ENCODE measurements at regions not wholly inside any gene's neighbourhood (a gene's known extent, or its start where the extent isn't known, plus 50 kb on each side); places are given as distances from the start of the nearest gene placed in this dataset.

DNA sequence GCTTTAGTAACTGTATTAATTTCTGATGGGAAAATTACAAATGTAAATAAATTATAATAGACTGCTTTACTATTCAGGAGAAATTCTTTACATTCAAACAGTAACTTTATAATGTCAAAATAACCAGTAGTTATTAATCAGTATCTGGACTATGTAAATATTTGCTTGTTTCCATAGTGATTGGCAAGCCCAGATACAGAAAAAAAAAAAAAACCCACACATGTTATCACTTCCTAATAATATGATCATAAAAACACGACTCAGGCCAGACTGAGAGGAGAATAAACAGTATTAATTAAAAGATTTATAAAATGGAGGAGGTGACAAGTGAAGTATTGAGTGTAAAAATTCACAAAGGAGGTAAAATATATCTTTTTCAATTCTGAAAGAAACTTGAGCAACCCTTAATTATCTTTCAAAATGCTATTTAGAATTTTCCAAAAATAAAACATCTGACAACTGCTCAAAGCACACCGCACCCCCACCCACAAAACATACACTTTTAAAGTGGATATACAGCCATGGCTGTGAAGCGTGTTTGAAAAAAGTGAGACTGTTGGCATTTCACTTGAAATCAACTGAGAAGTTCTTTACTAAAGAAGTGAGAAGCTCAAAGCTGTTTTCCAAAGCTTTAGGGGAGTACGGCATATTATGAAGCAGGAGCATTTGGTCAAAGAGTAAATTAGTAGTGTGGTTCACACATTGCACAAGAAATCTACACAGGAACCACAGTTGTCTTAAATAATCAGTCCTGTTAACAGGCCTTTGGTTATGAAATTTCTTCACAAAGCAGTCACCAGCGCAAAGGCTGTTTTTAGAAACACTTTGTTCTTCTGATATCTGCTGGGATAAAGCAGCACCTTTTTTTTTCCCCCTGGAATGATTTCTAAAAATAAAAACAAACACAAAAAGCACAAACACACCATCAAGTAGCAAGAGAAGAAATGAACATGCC, 475.8 kb downstream of the TXNL1 start:
- no peaks in the 10 kb centered on the region for H3K36me3 ChIP-seq (ENCODE audit: insufficient read depth, low read length)
- H3K9me3 ChIP-seq (ENCODE audit: low read depth, low read length): no peaks in the 10 kb centered on the region
- H3K27ac ChIP-seq: no peak overlapping the region
- no peak overlapping the region for H3K4me3 ChIP-seq
- DNase-seq (ENCODE audit: low read depth, low spot score): no peak
- no peak overlapping the region for H3K9ac ChIP-seq (ENCODE audit: insufficient read length)
- TF ChIP-seq POLR2AphosphoS5 (IDR thresholded peaks at IDR 0.05; ENCODE audit: borderline replicate concordance, low read depth, low read length) (no peak), FOXP2 (optimal IDR thresholded peaks at IDR 0.05; ENCODE audit: control extremely low read depth, extremely low read length, insufficient read depth) (no peak), EZH2 (IDR thresholded peaks at IDR 0.05) (no peak)

DNA sequence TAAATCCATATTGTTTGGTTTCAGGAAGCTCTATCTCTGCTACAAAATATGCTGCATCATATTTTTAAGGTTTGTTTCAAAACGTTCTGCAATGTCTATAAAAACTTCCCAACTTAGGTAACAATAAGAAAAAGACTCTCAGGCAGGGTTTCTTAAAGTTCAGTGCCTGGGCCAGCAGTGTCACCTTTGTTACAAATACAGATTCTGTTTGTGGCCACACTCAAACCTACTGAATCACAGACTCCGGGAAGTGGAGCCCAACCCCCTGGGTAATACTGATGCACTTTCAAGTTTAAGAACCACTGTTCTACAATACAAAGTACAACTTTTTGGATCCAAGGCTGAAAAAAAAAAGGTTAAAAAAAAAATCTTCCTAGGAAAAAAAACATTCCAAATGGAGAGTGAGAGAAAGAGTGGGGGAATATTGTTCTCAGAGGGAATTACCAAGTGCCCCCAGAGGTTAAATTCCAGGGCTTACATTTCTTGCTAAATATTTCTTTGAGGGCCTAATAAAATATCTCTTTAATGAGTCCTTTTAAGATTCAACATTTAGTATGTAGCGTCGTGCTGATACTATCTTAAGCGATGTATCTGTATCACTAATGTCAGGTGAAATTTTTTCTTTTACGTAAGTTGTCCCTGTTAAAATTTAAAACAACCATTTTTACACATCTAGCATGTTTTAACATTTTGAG, 476.7 kb downstream of the TXNL1 start:
- no peak overlapping the region for H3K27ac ChIP-seq
- H3K9ac ChIP-seq (ENCODE audit: insufficient read length): no peak overlapping the region
- DNase-seq (ENCODE audit: low read depth, low spot score): no peak
- no peak overlapping the region for H3K4me3 ChIP-seq
- no peaks in the 10 kb centered on the region for H3K9me3 ChIP-seq (ENCODE audit: low read depth, low read length)
- H3K36me3 ChIP-seq (ENCODE audit: insufficient read depth, low read length): no peaks in the 10 kb centered on the region
- TF ChIP-seq FOXP2 (optimal IDR thresholded peaks at IDR 0.05; ENCODE audit: control extremely low read depth, extremely low read length, insufficient read depth) (no peak), POLR2AphosphoS5 (IDR thresholded peaks at IDR 0.05; ENCODE audit: borderline replicate concordance, low read depth, low read length) (no peak), EZH2 (IDR thresholded peaks at IDR 0.05) (no peak)

DNA sequence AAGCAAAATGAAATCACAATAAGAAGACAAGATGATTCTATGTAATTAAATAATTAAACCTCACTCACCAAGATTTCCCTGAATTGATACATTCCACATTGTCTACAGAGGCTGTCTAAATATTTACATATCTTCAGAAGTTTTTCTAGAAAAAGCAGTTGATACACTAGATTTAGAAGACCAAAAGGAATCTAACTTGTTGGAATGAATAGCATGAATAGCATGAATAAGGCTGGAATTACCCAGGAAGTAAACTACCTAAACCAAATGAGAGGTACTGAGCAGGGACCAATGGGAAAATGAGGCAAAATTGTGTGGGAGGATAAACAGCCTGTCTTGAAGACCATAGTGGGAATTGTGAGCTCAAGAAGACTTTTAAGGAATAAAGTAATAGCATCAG, 479.7 kb downstream of the TXNL1 start:
- H3K4me3 ChIP-seq: no peak overlapping the region
- H3K9ac ChIP-seq (ENCODE audit: insufficient read length): no peak overlapping the region
- H3K36me3 ChIP-seq (ENCODE audit: insufficient read depth, low read length): no peaks in the 10 kb centered on the region
- no peak for DNase-seq (ENCODE audit: low read depth, low spot score)
- no peak overlapping the region for H3K27ac ChIP-seq
- TF ChIP-seq POLR2AphosphoS5 (IDR thresholded peaks at IDR 0.05; ENCODE audit: borderline replicate concordance, low read depth, low read length): no peak
- no peak for TF ChIP-seq FOXP2 (optimal IDR thresholded peaks at IDR 0.05; ENCODE audit: control extremely low read depth, extremely low read length, insufficient read depth)
- no peak for TF ChIP-seq EZH2 (IDR thresholded peaks at IDR 0.05)
- no peaks in the 10 kb centered on the region for H3K9me3 ChIP-seq (ENCODE audit: low read depth, low read length)

DNA sequence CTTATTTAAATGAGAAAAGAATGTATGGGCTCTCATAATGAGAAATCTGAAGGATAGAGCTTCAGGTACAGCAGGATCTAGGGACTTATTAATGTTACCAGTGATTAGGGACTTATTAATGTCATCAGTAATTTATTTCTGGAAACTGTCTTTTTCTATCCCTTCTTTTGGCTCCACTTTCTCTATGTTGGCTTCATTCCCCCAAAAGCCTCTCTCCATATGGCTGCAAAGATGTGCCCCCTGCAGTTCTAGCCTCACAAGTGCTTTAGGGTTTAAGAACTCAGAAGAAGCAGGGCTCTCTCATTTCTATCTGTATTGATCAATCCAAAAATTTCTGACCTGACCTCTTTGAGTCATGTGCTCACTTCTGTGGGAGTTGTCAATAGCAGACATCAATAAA, 480.9 kb downstream of the TXNL1 start:
- no peak for TF ChIP-seq FOXP2 (optimal IDR thresholded peaks at IDR 0.05; ENCODE audit: control extremely low read depth, extremely low read length, insufficient read depth)
- TF ChIP-seq EZH2 (IDR thresholded peaks at IDR 0.05): no peak
- TF ChIP-seq POLR2AphosphoS5 (IDR thresholded peaks at IDR 0.05; ENCODE audit: borderline replicate concordance, low read depth, low read length): no peak
- Histone ChIP-seq H3K27ac (no peak overlapping the region), H3K9ac (ENCODE audit: insufficient read length) (no peak overlapping the region), H3K36me3 (ENCODE audit: insufficient read depth, low read length) (no peaks in the 10 kb centered on the region), H3K4me3 (no peak overlapping the region), H3K9me3 (ENCODE audit: low read depth, low read length) (no peaks in the 10 kb centered on the region)
- DNase-seq (ENCODE audit: low read depth, low spot score): no peak

DNA sequence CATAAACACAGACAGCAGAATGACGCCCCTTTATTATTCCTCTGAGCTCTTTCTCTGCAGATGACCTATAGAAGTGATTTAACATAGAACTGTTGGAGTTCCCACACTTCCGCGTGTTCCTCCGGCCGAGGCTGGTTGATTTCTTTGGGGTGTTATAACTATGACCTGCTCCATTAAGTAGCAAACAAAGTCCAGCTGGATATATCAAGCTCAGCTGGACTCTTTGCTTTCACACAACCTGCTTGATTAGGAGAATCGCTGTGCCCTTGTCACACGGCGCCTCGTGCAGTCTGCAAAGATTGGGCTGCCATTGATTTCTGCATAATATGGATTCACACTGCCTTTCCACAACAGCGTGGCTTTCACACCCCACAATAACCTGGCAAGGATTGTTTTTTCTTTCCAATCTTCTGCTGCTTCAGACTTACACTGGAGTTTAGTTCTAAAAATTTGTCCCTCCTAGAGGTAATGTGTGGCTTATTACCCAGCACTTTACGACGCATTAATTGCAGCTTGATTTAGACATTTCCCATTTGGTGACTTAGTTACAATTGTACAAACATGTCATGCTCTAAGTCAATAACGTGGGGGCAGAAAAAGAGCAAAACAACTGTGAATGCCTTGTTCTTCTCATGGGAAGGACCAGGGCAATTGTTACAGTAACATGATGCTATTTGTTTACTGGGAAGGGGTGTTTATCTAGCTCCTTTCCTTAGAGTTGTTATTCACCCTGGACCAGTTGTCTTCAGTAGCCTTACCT, 485.7 kb downstream of the TXNL1 start:
- Histone ChIP-seq H3K27ac (no peak overlapping the region), H3K36me3 (ENCODE audit: insufficient read depth, low read length) (no peaks in the 10 kb centered on the region), H3K9me3 (ENCODE audit: low read depth, low read length) (no peaks in the 10 kb centered on the region), H3K4me3 (no peak overlapping the region), H3K9ac (ENCODE audit: insufficient read length) (no peak overlapping the region)
- no peak for TF ChIP-seq FOXP2 (optimal IDR thresholded peaks at IDR 0.05; ENCODE audit: control extremely low read depth, extremely low read length, insufficient read depth)
- TF ChIP-seq POLR2AphosphoS5 (IDR thresholded peaks at IDR 0.05; ENCODE audit: borderline replicate concordance, low read depth, low read length): no peak
- no peak for TF ChIP-seq EZH2 (IDR thresholded peaks at IDR 0.05)
- no peak for DNase-seq (ENCODE audit: low read depth, low spot score)

DNA sequence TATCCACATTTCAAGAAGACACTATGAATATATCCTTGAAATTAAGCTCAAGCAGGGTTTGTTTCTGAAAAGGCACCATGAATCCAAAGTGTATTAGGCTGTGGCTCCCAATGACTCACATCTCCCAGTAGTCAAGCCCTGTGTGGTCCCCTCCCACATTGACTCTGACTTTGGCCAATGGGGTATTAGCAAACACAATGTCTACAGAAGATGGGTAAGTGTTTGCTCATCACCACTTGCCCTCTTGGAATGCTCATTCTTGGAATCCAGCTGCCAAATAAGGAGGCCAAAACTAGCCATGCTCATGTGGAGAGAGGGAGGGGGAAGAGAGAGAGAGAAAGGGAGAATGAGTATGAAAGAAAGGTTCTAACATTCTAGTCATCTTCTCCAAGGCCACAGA, 490.0 kb downstream of the TXNL1 start:
- DNase-seq (ENCODE audit: low read depth, low spot score): no peak
- H3K27ac ChIP-seq: no peak overlapping the region
- no peak overlapping the region for H3K9ac ChIP-seq (ENCODE audit: insufficient read length)
- H3K9me3 ChIP-seq (ENCODE audit: low read depth, low read length): no peaks in the 10 kb centered on the region
- H3K4me3 ChIP-seq: no peak overlapping the region
- TF ChIP-seq FOXP2 (optimal IDR thresholded peaks at IDR 0.05; ENCODE audit: control extremely low read depth, extremely low read length, insufficient read depth) (no peak), POLR2AphosphoS5 (IDR thresholded peaks at IDR 0.05; ENCODE audit: borderline replicate concordance, low read depth, low read length) (no peak), EZH2 (IDR thresholded peaks at IDR 0.05) (no peak)
- no peaks in the 10 kb centered on the region for H3K36me3 ChIP-seq (ENCODE audit: insufficient read depth, low read length)

DNA sequence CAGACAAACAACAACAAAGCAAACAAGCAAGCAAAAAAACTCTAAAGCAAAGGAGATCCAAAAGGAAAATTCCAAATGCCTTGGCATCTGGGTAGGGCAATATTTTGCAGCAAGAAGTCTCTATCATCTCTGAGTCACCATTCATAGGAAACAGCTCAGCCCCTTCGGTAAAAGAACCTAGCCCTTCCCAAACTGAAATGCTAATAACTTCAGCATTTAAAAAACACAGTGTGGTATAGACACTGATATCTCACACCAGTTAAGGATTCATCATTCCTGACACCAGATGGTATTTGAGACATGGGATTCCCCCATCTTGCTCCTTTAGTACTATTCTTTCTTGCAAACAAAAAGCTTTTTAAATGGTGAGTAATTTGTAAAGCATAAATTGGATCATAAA, 491.8 kb downstream of the TXNL1 start:
- H3K27ac ChIP-seq: no peak overlapping the region
- no peak for DNase-seq (ENCODE audit: low read depth, low spot score)
- no peaks in the 10 kb centered on the region for H3K36me3 ChIP-seq (ENCODE audit: insufficient read depth, low read length)
- H3K9ac ChIP-seq (ENCODE audit: insufficient read length): no peak overlapping the region
- H3K9me3 ChIP-seq (ENCODE audit: low read depth, low read length): no peaks in the 10 kb centered on the region
- no peak overlapping the region for H3K4me3 ChIP-seq
- TF ChIP-seq POLR2AphosphoS5 (IDR thresholded peaks at IDR 0.05; ENCODE audit: borderline replicate concordance, low read depth, low read length) (no peak), FOXP2 (optimal IDR thresholded peaks at IDR 0.05; ENCODE audit: control extremely low read depth, extremely low read length, insufficient read depth) (no peak), EZH2 (IDR thresholded peaks at IDR 0.05) (no peak)

GRCh38 chr18:56142001-56142400, 496.4 kb downstream of the TXNL1 start:
- no peak for DNase-seq (ENCODE audit: low read depth, low spot score)
- TF ChIP-seq POLR2AphosphoS5 (IDR thresholded peaks at IDR 0.05; ENCODE audit: borderline replicate concordance, low read depth, low read length) (no peak), FOXP2 (optimal IDR thresholded peaks at IDR 0.05; ENCODE audit: control extremely low read depth, extremely low read length, insufficient read depth) (no peak), EZH2 (IDR thresholded peaks at IDR 0.05) (no peak)
- Histone ChIP-seq H3K4me3 (no peak overlapping the region), H3K36me3 (ENCODE audit: insufficient read depth, low read length) (no peaks in the 10 kb centered on the region), H3K27ac (no peak overlapping the region), H3K9me3 (ENCODE audit: low read depth, low read length) (no peaks in the 10 kb centered on the region), H3K9ac (ENCODE audit: insufficient read length) (no peak overlapping the region)

All from SK-N-MC (cell line).